Uterus (tissue), 2 donors: ENCODE measurements at regions not wholly inside any gene's neighbourhood (a gene's known extent, or its start where the extent isn't known, plus 50 kb on each side); places are given as distances from the start of the nearest gene placed in this dataset.

ENCODE experiments used
- CTCF ChIP-seq, 4 experiments: fragments of 200-600 bp in 2 of 4; fragments of 450-650 bp in 2 of 4; sonication (generic) in 2 of 4; IDR thresholded peaks; one replicate each; pipeline ENCODE4 v1.5.1; 2016 to 2019; ENCODE audit warnings: antibody characterized with exemption in 4 of 4, mild to moderate bottlenecking in 2 of 4, moderate library complexity in 1 of 4
- POLR2A ChIP-seq, 2 donors: fragments of 450-650 bp; IDR thresholded peaks; one replicate each; pipeline ENCODE4 v1.6.1; 2016; ENCODE audit warnings: antibody characterized with exemption in 2 of 2, mild to moderate bottlenecking in 1 of 2, moderate library complexity in 1 of 2

GRCh38 chr15:38920966-38921365 is 356.4 kb upstream of the RASGRP1 start:
- TF ChIP-seq CTCF (IDR thresholded peaks at IDR 0.05) (no peak), POLR2A (IDR thresholded peaks at IDR 0.05) (no peak)
